T-cell (primary cell): ENCODE measurements at regions not wholly inside any gene's neighbourhood (a gene's known extent, or its start where the extent isn't known, plus 50 kb on each side); places are given as distances from the start of the nearest gene placed in this dataset.

Experiments
- ATAC-seq, 4 experiments: fragments of 200-7000 bp in 3 of 4; fragments of 150-1000 bp in 1 of 4; cut with Tn5 transposase; replicated peaks in 1 of 4; 1 replicate in 3 of 4; 2 replicates in 1 of 4; pipeline ENCODE4 v1.10.0; 2021; ENCODE audit warnings: moderate library complexity in 3 of 4, mild to moderate bottlenecking in 2 of 4, moderate number of reproducible peaks in 1 of 4
- CTCF ChIA-PET, 2 donors: fragments of 300-600 bp; sonication (Branson Sonifier 250); formaldehyde crosslinking; loops; one replicate each; lab custom pipeline; 2022; ENCODE audit warnings: antibody characterized with exemption in 2 of 2; lab: Charles Lee
- POLR2A ChIA-PET, 2 donors: fragments of 300-600 bp; sonication (Branson Sonifier 250); formaldehyde crosslinking; loops; one replicate each; lab custom pipeline; 2022; ENCODE audit warnings: antibody characterized with exemption in 2 of 2; lab: Charles Lee
- DNase-seq, 35 experiments: peaks; one replicate each; pipeline versions ENCODE4 v3.0.0 to v3.0.0-alpha.2; 2013 to 2023
- H3K27ac ChIP-seq: one replicate; pipeline ENCODE4 v1.5.1; 2013; ENCODE audit warnings: low read length
- H3K27me3 ChIP-seq, 2 experiments: replicated peaks in 1 of 2; 1 replicate in 1 of 2; 2 replicates in 1 of 2; pipeline versions ENCODE4 v1.6.1 to v1.7.0; 2013; ENCODE audit warnings: low read length in 1 of 2, mixed read lengths in 1 of 2; ENCODE audit not compliant: control insufficient read depth in 2 of 2, insufficient read depth in 2 of 2; ENCODE audit errors: extremely low read depth in 1 of 2
- H3K36me3 ChIP-seq, 2 donors: 1 replicate in 1 of 2; 2 replicates in 1 of 2; pipeline versions ENCODE4 v1.6.1 to v1.7.0; 2013; ENCODE audit warnings: low read length in 1 of 2; ENCODE audit not compliant: control insufficient read depth in 2 of 2, insufficient read depth in 1 of 2; ENCODE audit errors: extremely low read depth in 1 of 2
- H3K4me1 ChIP-seq, 2 experiments: 1 replicate in 1 of 2; 2 replicates in 1 of 2; pipeline versions ENCODE4 v1.6.1 to v1.7.0; 2013; ENCODE audit warnings: low read length in 2 of 2, mixed read lengths in 1 of 2; ENCODE audit not compliant: insufficient read depth in 2 of 2, control insufficient read depth in 1 of 2; ENCODE audit errors: extremely low read depth in 1 of 2
- H3K4me3 ChIP-seq, 2 donors: 1 replicate in 1 of 2; 2 replicates in 1 of 2; pipeline versions ENCODE4 v1.5.1 to v1.7.0; 2013; ENCODE audit warnings: mild to moderate bottlenecking in 2 of 2, low read length in 1 of 2, moderate library complexity in 1 of 2; ENCODE audit not compliant: control insufficient read depth in 1 of 2; ENCODE audit errors: extremely low read depth in 1 of 2
- H3K9me3 ChIP-seq: 2 replicates; pipeline ENCODE4 v1.7.0; 2013
- H3K27ac Mint-ChIP-seq, 2 donors: one replicate each; pipeline ENCODE4 v1.8.0; 2020 to 2021; ENCODE audit warnings: mild to moderate bottlenecking in 2 of 2, mixed read lengths in 2 of 2
- H3K27me3 Mint-ChIP-seq, 2 donors: one replicate each; pipeline ENCODE4 v1.8.0; 2021 to 2022; ENCODE audit warnings: mixed read lengths in 2 of 2
- H3K36me3 Mint-ChIP-seq: one replicate; pipeline ENCODE4 v1.8.0; 2021; ENCODE audit warnings: mixed read lengths
- H3K4me1 Mint-ChIP-seq, 3 donors: one replicate each; pipeline ENCODE4 v1.8.0; 2020 to 2022; ENCODE audit warnings: mixed read lengths in 3 of 3, mild to moderate bottlenecking in 1 of 3
- H3K4me3 Mint-ChIP-seq, 3 donors: one replicate each; pipeline ENCODE4 v1.8.0; 2020 to 2022; ENCODE audit warnings: mild to moderate bottlenecking in 3 of 3, mixed read lengths in 3 of 3, moderate library complexity in 3 of 3
- H3K9me3 Mint-ChIP-seq, 3 donors: one replicate each; pipeline ENCODE4 v1.8.0; 2020 to 2022; ENCODE audit warnings: mixed read lengths in 3 of 3
- WGBS: methylation state at CpG from one replicate; pipeline ENCODE4 v1.1.5; 2013; ENCODE audit warnings: missing lambda C conversion rate; ENCODE audit not compliant: insufficient coverage; 5-methylcytosine and 5-hydroxymethylcytosine counted together

DNA sequence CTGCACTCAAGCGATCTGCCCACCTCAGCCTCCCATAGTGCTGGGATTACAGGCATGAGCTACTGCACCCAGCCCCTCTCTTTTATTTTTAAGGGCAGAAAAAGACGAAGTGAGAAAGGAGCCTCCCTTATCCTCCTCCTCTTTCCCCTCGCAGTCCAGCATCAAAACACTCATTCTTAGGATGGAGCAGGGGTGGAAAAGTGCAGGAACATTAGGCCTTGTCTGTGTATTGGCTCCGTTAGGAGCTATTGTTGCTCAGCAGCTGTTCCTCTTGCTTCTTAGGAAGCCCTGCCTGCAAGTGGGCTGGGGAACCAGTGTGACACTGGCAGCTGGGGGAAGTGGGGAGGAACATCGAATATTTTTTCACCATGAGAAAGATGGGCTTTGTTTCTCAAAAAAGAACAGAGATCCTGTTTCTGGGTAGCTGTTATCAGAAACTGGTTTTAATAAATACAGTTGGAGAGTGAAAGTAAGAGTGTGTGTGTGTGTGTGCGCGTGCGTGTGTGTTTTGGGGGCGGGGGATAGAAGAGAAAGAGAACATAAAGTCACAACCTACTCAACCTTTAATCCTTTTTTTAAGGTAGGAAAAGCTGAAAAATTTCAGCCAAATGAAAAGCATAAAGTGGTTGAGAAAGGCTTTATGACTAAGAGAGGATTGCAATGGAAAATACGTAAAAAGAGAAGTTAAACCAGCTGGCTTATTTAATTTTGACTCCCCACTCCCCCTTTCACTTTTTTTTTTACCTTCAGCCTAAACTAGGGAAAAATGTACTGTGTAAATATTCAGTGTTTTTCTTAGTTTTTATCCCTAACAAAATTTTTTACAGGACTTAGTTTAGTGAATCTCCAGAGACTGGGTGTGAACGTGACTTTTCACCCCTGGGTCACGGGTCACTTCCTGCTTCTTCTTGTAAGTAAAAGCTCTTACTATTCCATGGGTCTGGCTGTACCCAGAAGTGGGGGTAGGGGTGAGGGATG lies 197.2 kb upstream of the PLEKHG7 start:
- ATAC-seq = peak; percentile 69 to 85 (median 76)
- Mint-ChIP-seq H3K27ac (peak overlapping the region; percentile 97 to 99), H3K4me1 (peaks cover 34 to 47% (median 35%) of the 10 kb centered on the region in 3 donors), H3K4me3 (peak overlapping the region; percentile 64 to 81 (median 80)), H3K36me3 (peaks cover 3% of the 10 kb centered on the region), H3K27me3 (no peaks in the 10 kb centered on the region), H3K9me3 (peaks cover 0 to 4% (median 4%) of the 10 kb centered on the region in 3 donors)
- Histone ChIP-seq H3K27ac (peak overlapping the region; percentile 81), H3K4me3 (peak overlapping the region; percentile 6 to 7), H3K27me3 (no peaks in the 10 kb centered on the region), H3K4me1 (peaks cover 4 to 16% of the 10 kb centered on the region in 2 experiments), H3K36me3 (no peaks in the 10 kb centered on the region), H3K9me3 (no peaks in the 10 kb centered on the region)
- peak; percentile 6 to 58 (median 37) for DNase-seq
- CTCF ChIA-PET = interaction anchor here (0.6 to 1.5 kb wide), 9 partner anchors 11 to 1123 kb away, joined by 3 to 5 read pairs (median 4); partner anchors contain the start of gene BTG1 (in 1 of the 2)
- POLR2A ChIA-PET = interaction anchor here (0.6 to 1.7 kb wide), 8 partner anchors 102 to 1159 kb away, joined by 3 to 14 read pairs (median 4); partner anchors contain the start of gene BTG1 (in 1 of the 2)
- WGBS = 0% methylated on average over 2 of the region's 12 CpGs

DNA sequence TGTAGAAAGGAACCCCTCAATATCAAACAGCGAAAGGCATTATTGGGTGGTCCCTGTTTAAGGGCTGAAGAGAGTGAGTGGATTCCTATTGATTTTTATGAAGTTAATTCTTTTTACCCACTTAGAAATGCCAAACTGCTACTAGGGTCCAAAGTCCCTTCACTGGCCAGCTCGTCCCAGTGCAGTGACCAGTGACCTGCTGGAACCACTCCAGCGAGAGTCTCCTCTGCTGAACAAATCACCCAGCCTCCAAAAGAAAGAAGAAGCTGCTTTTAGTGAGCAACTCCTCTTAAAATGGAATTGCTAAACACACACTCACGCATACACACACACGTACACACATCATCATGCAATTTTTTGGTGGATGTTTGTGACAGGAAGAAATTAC lies 198.2 kb upstream of the PLEKHG7 start:
- Histone ChIP-seq H3K9me3 (no peaks in the 10 kb centered on the region), H3K4me3 (no peak overlapping the region), H3K27ac (peak overlapping the region; percentile 81), H3K36me3 (no peaks in the 10 kb centered on the region), H3K27me3 (no peaks in the 10 kb centered on the region), H3K4me1 (peaks cover 4 to 16% of the 10 kb centered on the region in 2 experiments)
- no peak for ATAC-seq
- Mint-ChIP-seq H3K27ac (peak overlapping the region in 1 of 2 donors; percentile 57), H3K36me3 (no peaks in the 10 kb centered on the region), H3K27me3 (no peaks in the 10 kb centered on the region), H3K4me1 (peaks cover 34 to 47% (median 35%) of the 10 kb centered on the region in 3 donors), H3K4me3 (no peak overlapping the region), H3K9me3 (no peaks in the 10 kb centered on the region)
- POLR2A ChIA-PET = interaction anchor here in 1 of 2 donors (0.6 to 0.9 kb wide), 2 partner anchors 14 to 106 kb away, joined by 3 to 6 read pairs; no protein-coding TSS in a partner anchor
- CTCF ChIA-PET = interaction anchor here in 1 of 2 donors (0.5 kb wide), 1 partner anchor 482 kb away, joined by 5 read pairs; no protein-coding TSS in a partner anchor
- WGBS = 92% methylated on average over 2 of the region's 5 CpGs
- no peak for DNase-seq

DNA sequence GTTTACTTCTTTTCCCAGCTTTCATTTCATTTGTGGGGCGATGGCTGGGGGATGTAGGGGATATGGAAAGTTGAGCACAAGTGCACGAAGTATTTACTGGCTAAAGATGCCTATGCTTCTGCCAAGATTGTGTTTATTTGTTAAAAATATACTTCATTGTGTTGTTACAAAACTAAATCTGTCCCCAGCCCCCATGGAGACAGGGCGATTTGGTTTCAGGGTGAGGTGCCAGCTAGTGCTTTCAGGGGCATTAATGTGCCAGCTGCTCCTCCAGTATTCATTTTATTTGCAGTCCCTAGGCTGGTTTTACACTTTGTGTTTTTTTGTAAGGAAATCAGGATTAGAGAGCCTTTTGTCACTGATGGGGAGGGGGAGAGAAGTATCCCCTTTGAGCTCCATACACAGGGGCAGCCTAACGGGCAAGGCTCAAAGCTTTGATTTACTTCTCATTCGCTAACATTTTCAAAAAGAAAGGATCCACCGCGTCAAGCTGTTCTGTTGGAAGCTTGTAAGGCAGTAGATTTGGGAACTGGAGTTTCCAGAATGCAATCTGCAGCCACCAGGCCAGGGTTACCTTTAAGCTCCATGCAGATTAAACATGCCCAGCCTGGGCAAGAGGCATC lies 198.7 kb upstream of the PLEKHG7 start:
- ChIA-PET CTCF (interaction anchor here in 1 of 2 donors (0.5 to 1.0 kb wide), 2 partner anchors 9 to 481 kb away, joined by 3 to 5 read pairs; no protein-coding TSS in a partner anchor), POLR2A (interaction anchor here in 1 of 2 donors (0.6 to 0.9 kb wide), 2 partner anchors 14 to 105 kb away, joined by 3 to 6 read pairs; no protein-coding TSS in a partner anchor)
- no peaks in the 10 kb centered on the region for H3K9me3 Mint-ChIP-seq
- no peak overlapping the region for H3K4me3 Mint-ChIP-seq
- no peaks in the 10 kb centered on the region for H3K27me3 Mint-ChIP-seq
- H3K36me3 ChIP-seq = no peaks in the 10 kb centered on the region
- DNase-seq = no peak
- peaks cover 4 to 16% of the 10 kb centered on the region in 2 experiments for H3K4me1 ChIP-seq
- no peaks in the 10 kb centered on the region for H3K27me3 ChIP-seq
- no peak overlapping the region for H3K27ac ChIP-seq
- peaks cover 34 to 47% (median 35%) of the 10 kb centered on the region in 3 donors for H3K4me1 Mint-ChIP-seq
- WGBS = 100% methylated on average over 1 of the region's 7 CpGs
- no peak for ATAC-seq
- H3K9me3 ChIP-seq = no peaks in the 10 kb centered on the region
- H3K4me3 ChIP-seq = no peak overlapping the region
- H3K27ac Mint-ChIP-seq = peak overlapping the region; percentile 31 to 43
- no peaks in the 10 kb centered on the region for H3K36me3 Mint-ChIP-seq

DNA sequence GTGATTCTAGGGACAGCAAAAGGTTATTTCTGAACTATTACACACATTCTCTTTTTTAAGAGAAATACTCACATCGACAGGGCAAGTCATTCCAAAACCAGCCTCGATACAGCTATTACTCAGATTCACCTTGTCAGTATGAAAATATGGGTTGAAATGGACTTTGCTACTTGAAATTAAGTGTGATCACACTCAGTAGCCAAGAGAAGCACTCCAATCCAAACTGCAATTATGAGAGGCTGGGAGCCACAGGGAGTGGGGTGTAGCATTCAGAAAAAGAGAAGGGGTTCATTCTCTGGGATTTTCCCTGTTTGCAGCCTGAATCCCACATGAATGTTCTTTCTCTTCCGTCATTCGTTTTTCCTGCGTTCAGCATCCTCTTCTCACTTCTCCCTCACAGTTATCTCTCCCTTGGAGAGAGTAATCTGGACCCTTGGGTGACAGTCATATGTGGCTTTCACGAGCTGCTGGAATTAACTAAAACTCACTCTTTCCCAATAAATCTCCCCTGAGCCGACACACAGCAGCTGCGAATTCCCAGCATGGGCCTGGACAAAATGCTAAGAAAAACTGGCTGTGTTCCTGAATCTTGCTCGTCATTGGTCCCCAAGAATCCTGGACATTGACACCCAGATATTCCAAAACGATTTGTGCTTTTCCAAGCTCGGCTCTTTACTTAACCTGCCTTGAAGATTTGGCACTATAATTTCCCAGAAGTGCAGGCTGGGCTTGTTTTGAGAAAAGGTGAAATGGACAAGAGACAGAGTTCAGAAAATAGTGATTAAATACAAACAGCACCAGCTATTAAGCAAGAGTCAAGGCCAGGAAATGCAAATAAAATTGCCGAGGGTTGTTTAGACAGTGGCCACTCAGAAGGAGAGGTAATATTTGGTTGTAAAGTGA lies 199.5 kb upstream of the PLEKHG7 start:
- DNase-seq = no peak
- no peak overlapping the region for H3K27ac ChIP-seq
- no peaks in the 10 kb centered on the region for H3K36me3 ChIP-seq
- Mint-ChIP-seq H3K27ac (peak overlapping the region; percentile 41 to 71), H3K27me3 (no peaks in the 10 kb centered on the region), H3K4me1 (peaks cover 34 to 47% (median 35%) of the 10 kb centered on the region in 3 donors), H3K4me3 (no peak overlapping the region), H3K36me3 (no peaks in the 10 kb centered on the region), H3K9me3 (no peaks in the 10 kb centered on the region)
- H3K4me1 ChIP-seq = peaks cover 4 to 16% of the 10 kb centered on the region in 2 experiments
- H3K4me3 ChIP-seq = no peak overlapping the region
- ATAC-seq = no peak
- CTCF ChIA-PET = interaction anchor here in 1 of 2 donors (0.7 to 1.1 kb wide), 7 partner anchors 8 to 521 kb away, joined by 3 to 6 read pairs (median 4); no protein-coding TSS in a partner anchor
- no peaks in the 10 kb centered on the region for H3K9me3 ChIP-seq
- H3K27me3 ChIP-seq = no peaks in the 10 kb centered on the region
- POLR2A ChIA-PET = interaction anchor here (0.6 to 0.7 kb wide), 4 partner anchors 27 to 265 kb away, joined by 3 to 5 read pairs (median 4); no protein-coding TSS in a partner anchor
- 76% methylated on average over 7 of the region's 12 CpGs for WGBS

DNA sequence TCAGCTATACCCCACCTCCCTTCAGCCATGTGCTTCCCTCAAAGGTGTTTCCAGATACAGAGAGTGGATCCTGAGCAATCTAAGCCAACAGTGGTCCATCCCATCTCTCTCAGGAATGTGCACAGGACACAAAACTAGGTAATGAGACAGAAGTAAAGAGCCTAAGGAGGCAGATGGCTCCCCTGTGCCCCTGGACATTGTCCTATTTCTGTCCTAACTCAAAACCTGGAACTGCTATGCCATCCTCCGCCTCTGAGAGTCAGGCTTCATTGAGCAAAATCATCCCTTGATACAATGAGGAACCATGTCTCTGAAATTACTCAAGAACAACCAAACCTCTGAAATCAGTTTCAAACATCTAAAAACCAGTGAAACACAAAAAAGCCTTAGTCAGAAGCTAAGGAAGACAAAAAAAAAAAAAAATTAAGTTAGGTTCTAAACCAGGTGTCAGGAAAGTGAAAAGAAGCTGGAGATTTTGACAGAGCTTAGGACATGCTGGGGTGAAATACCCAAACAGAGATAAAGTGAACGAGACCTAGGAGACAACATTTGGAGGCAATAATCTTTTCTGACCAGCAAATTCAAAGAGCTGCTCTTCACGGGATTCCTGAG lies 200.3 kb upstream of the PLEKHG7 start:
- Mint-ChIP-seq H3K4me3 (no peak overlapping the region), H3K27me3 (no peaks in the 10 kb centered on the region), H3K9me3 (no peaks in the 10 kb centered on the region), H3K4me1 (peaks cover 34 to 47% (median 35%) of the 10 kb centered on the region in 3 donors), H3K36me3 (no peaks in the 10 kb centered on the region), H3K27ac (peak overlapping the region; percentile 41 to 71)
- ATAC-seq (no peak), DNase-seq (peak in 1 of 35 experiments; percentile 24)
- H3K9me3 ChIP-seq = no peaks in the 10 kb centered on the region
- ChIA-PET CTCF (interaction anchor here in 1 of 2 donors (0.6 to 1.1 kb wide), 7 partner anchors 8 to 520 kb away, joined by 3 to 6 read pairs (median 4); no protein-coding TSS in a partner anchor), POLR2A (interaction anchor here (0.6 to 0.7 kb wide), 4 partner anchors 28 to 266 kb away, joined by 3 to 5 read pairs (median 4); no protein-coding TSS in a partner anchor)
- 33% methylated on average over 1 of the region's 3 CpGs for WGBS
- no peak overlapping the region for H3K4me3 ChIP-seq
- H3K4me1 ChIP-seq = peaks cover 4 to 16% of the 10 kb centered on the region in 2 experiments
- H3K27me3 ChIP-seq = no peaks in the 10 kb centered on the region
- H3K36me3 ChIP-seq = no peaks in the 10 kb centered on the region
- no peak overlapping the region for H3K27ac ChIP-seq
